Left cardiac atrium (tissue), 4 donors: ENCODE measurements at regions not wholly inside any gene's neighbourhood (a gene's known extent, or its start where the extent isn't known, plus 50 kb on each side); places are given as distances from the start of the nearest gene placed in this dataset.
A peak's percentile ranks its signal among the peaks of the same experiment; 100 is the strongest.

ENCODE experiments used
- ATAC-seq, 2 donors: fragments of 200-7000 bp; cut with Tn5 transposase; one replicate each; pipeline ENCODE4 v1.9.1; 2020; ENCODE audit warnings: mild to moderate bottlenecking in 2 of 2, moderate library complexity in 2 of 2
- DNase-seq: peaks from one replicate; pipeline ENCODE4 v3.0.0-alpha.2; 2020
- intact Hi-C, 2 donors: fragments of 100-400 bp; cut with DNase I; formaldehyde crosslinking; loops; one replicate each; pipeline versions ENCODE4 v1.14.1 to v1.15.1; 2022 to 2023
- donor health status: DM: no; HTN: yes; CAD: no.
- donor health status: DM: no; HTN: yes; CAD: no; lungs with severe emphysema.
- donor health status: DM: yes; HTN: yes; CAD: no.
- donor health status: Dilated cardiomyopathy.

- intact Hi-C loops = no loop called here
- ATAC-seq = no peak
These were observed 75.1 kb downstream of the LINGO1 start for GRCh38 chr15:77557564-77557963.

GRCh38 chr15:77557144-77557543 is 75.6 kb downstream of the LINGO1 start:
- ATAC-seq = peak; percentile 75 to 78
- no peak for DNase-seq
- intact Hi-C loops = no loop called here

More at GRCh38 chr15:77557564-77557963, 75.1 kb downstream of the LINGO1 start:
- no peak for DNase-seq

- no peak for ATAC-seq
- intact Hi-C loops = no loop called here
These were observed 76.1 kb downstream of the LINGO1 start for GRCh38 chr15:77556622-77557021.

GRCh38 chr15:77555232-77555631 is 77.5 kb downstream of the LINGO1 start:
- ATAC-seq (no peak), DNase-seq (no peak)
- intact Hi-C loops = no loop called here

More at GRCh38 chr15:77556622-77557021, 76.1 kb downstream of the LINGO1 start:
- DNase-seq = no peak

- no peak for DNase-seq
- no peak for ATAC-seq
- intact Hi-C loops = no loop called here
These were observed 78.2 kb downstream of the LINGO1 start for GRCh38 chr15:77554306-77555080.

GRCh38 chr15:77553695-77554094 is 79.0 kb downstream of the LINGO1 start:
- intact Hi-C loops = no loop called here
- ATAC-seq (no peak), DNase-seq (no peak)

GRCh38 chr15:77553257-77553656 is 79.5 kb downstream of the LINGO1 start:
- intact Hi-C loops = no loop called here
- ATAC-seq (no peak), DNase-seq (no peak)

- DNase-seq (no peak), ATAC-seq (no peak)
- intact Hi-C loops = no loop called here
These were observed 80.6 kb downstream of the LINGO1 start for GRCh38 chr15:77552066-77552465.

GRCh38 chr15:77550301-77551251 is 82.1 kb downstream of the LINGO1 start:
- no peak for DNase-seq
- ATAC-seq = no peak
- intact Hi-C loops = no loop called here

GRCh38 chr15:77549576-77550288 is 83.0 kb downstream of the LINGO1 start:
- intact Hi-C loops = loop anchor here in 1 of 2 donors (10.0 kb wide), 2 partner anchors 435 to 525 kb away; no protein-coding TSS in a partner anchor
- DNase-seq (no peak), ATAC-seq (no peak)

GRCh38 chr15:77548589-77549557 is 83.8 kb downstream of the LINGO1 start:
- DNase-seq = no peak
- intact Hi-C loops = loop anchor here in 1 of 2 donors (10.0 kb wide), 2 partner anchors 434 to 524 kb away; no protein-coding TSS in a partner anchor
- ATAC-seq = no peak

GRCh38 chr15:77547801-77548588 is 84.7 kb downstream of the LINGO1 start:
- DNase-seq = no peak
- intact Hi-C loops = loop anchor here in 1 of 2 donors (10.0 kb wide), 2 partner anchors 433 to 523 kb away; no protein-coding TSS in a partner anchor
- ATAC-seq = no peak

- DNase-seq (no peak), ATAC-seq (no peak)
- intact Hi-C loops = loop anchor here in 1 of 2 donors (10.0 kb wide), 2 partner anchors 432 to 522 kb away; no protein-coding TSS in a partner anchor
These were observed 85.8 kb downstream of the LINGO1 start for GRCh38 chr15:77546870-77547269.

- peak; percentile 35 to 60 for ATAC-seq
- peak; percentile 57 for DNase-seq
- intact Hi-C loops = loop anchor here in 1 of 2 donors (10.0 kb wide), 2 partner anchors 431 to 521 kb away; no protein-coding TSS in a partner anchor
These were observed 86.6 kb downstream of the LINGO1 start for GRCh38 chr15:77546050-77546501.

GRCh38 chr15:77545058-77545457 is 87.7 kb downstream of the LINGO1 start:
- intact Hi-C loops = loop anchor here in 1 of 2 donors (10.0 kb wide), 2 partner anchors 430 to 520 kb away; no protein-coding TSS in a partner anchor
- ATAC-seq = no peak

GRCh38 chr15:77544162-77544561 is 88.5 kb downstream of the LINGO1 start:
- DNase-seq (no peak), ATAC-seq (no peak)
- intact Hi-C loops = loop anchor here (5.0 to 10.0 kb wide), 3 partner anchors 47 to 519 kb away; no protein-coding TSS in a partner anchor

More at GRCh38 chr15:77545058-77545457, 87.7 kb downstream of the LINGO1 start:
- DNase-seq = no peak
